Transverse colon (tissue), 3 donors: ENCODE measurements at regions not wholly inside any gene's neighbourhood (a gene's known extent, or its start where the extent isn't known, plus 50 kb on each side); places are given as distances from the start of the nearest gene placed in this dataset.

Experiments
- CTCF ChIP-seq, 5 experiments: fragments of 200-600 bp in 3 of 5; fragments of 450-650 bp in 2 of 5; sonication (generic) in 3 of 5; IDR thresholded peaks; 1 replicate in 2 of 5; 2 replicates in 3 of 5; pipeline ENCODE4 v1.5.1; 2016 to 2017; ENCODE audit warnings: antibody characterized with exemption in 5 of 5, inconsistent platforms in 3 of 5, mild to moderate bottlenecking in 2 of 5, moderate library complexity in 1 of 5
- POLR2A ChIP-seq: fragments of 450-650 bp; IDR thresholded peaks from one replicate; pipeline ENCODE4 v1.6.1; 2016; ENCODE audit warnings: antibody characterized with exemption, mild to moderate bottlenecking, moderate library complexity

- no peak for TF ChIP-seq CTCF (IDR thresholded peaks at IDR 0.05)
- no peak for TF ChIP-seq POLR2A
Observed at GRCh38 chr7:17042211-17042610, 160.4 kb upstream of the AGR3 start.
